HAP-1 (cell line): ENCODE measurements at regions not wholly inside any gene's neighbourhood (a gene's known extent, or its start where the extent isn't known, plus 50 kb on each side); places are given as distances from the start of the nearest gene placed in this dataset.
A peak's percentile ranks its signal among the peaks of the same experiment; 100 is the strongest.
"Not testable (repeated sequence)": the region's sequence is repeated elsewhere in the genome, so short reads cannot be mapped to it uniquely, and the experiment has no call there.

ENCODE experiments used
- DNase-seq, 2 experiments: peaks; one replicate each; pipeline ENCODE4 v3.0.0-alpha.2; 2016 to 2020; ENCODE audit warnings: low spot score in 2 of 2
- H3K27me3 ChIP-seq: fragments of 250-450 bp; sonication (Bioruptor Pico); 2 replicates; pipeline ENCODE4 v1.5.1; 2020; ENCODE audit warnings: low read depth, mild to moderate bottlenecking, moderate library complexity
- H3K36me3 ChIP-seq: fragments of 250-450 bp; sonication (Bioruptor Pico); replicated peaks from 2 replicates; pipeline ENCODE4 v1.5.1; 2020; ENCODE audit warnings: mild to moderate bottlenecking
- H3K4me1 ChIP-seq: fragments of 250-450 bp; sonication (Bioruptor Pico); 2 replicates; pipeline ENCODE4 v1.5.1; 2020; ENCODE audit warnings: mild to moderate bottlenecking
- H3K4me3 ChIP-seq: fragments of 250-450 bp; sonication (Bioruptor Pico); 2 replicates; pipeline ENCODE4 v1.5.1; 2020; ENCODE audit warnings: mild to moderate bottlenecking, moderate library complexity
- H3K9me3 ChIP-seq: fragments of 250-450 bp; sonication (Bioruptor Pico); 2 replicates; pipeline ENCODE4 v1.5.1; 2020; ENCODE audit warnings: mild to moderate bottlenecking, moderate library complexity
- in situ Hi-C: fragments of 300-500 bp; cut with MboI; formaldehyde crosslinking; loops from 3 replicates; pipeline ENCODE4 v1.14.3; 2020; ENCODE audit warnings: low sequenced_read_pairs, inconsistent platforms, mixed read lengths

DNA sequence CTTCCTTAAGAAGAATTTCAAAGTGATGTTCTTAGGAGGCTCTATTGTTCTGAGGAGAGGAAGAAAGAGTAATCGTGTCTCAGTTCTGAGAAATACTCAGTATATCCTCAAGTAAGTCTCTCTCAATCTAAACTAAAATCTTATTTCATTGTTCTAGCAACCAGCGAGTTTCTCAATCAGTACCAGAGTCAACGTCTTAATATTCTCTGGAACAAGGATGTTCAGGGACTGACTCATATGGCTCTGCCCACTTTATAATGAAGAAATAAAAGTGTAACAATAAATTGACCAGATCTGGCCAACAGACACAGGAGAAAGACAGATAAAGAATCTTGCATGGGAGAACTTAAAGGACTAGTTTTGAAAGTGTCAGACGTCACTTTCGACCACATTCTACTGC is 469.8 kb upstream of the FLRT2 start:
- H3K4me1 ChIP-seq, result no peaks in the 10 kb centered on the region
- H3K27me3 ChIP-seq, result no peaks in the 10 kb centered on the region
- no peak overlapping the region for H3K4me3 ChIP-seq
- DNase-seq, result no peak
- peaks cover 2% of the 10 kb centered on the region; the same call in 1 of the 2 replicates for H3K9me3 ChIP-seq
- in situ Hi-C loops, result no loop called here
- no peaks in the 10 kb centered on the region for H3K36me3 ChIP-seq

- no peak for DNase-seq
Observed at GRCh38 chr14:85061256-85061655, 468.7 kb upstream of the FLRT2 start.

DNA sequence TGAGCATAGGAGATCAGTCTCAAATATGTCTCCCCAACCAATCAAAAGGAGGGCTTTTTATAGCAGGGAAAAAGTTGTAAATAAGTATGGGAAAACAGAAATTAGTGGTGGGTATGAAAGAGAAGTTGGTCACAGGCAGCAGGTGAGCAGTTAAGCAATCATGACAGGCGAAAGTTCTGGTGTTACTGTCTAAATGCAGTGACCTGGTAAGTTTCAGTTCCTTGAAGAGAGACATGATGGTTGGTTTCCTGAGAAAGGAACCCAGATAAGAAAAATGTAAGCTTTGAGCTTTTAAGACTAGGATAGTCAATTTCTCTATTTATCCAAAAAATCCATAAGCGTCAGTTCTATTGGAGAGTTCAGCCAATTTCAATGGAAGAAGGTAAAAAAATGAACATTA is 466.2 kb upstream of the FLRT2 start:
- in situ Hi-C loops, result no loop called here

More at GRCh38 chr14:85061256-85061655, 468.7 kb upstream of the FLRT2 start:
- Histone ChIP-seq H3K36me3 (no peaks in the 10 kb centered on the region), H3K4me1 (no peaks in the 10 kb centered on the region), H3K9me3 (no peaks in the 10 kb centered on the region), H3K27me3 (no peaks in the 10 kb centered on the region), H3K4me3 (no peak overlapping the region)
- in situ Hi-C loops, result no loop called here

DNA sequence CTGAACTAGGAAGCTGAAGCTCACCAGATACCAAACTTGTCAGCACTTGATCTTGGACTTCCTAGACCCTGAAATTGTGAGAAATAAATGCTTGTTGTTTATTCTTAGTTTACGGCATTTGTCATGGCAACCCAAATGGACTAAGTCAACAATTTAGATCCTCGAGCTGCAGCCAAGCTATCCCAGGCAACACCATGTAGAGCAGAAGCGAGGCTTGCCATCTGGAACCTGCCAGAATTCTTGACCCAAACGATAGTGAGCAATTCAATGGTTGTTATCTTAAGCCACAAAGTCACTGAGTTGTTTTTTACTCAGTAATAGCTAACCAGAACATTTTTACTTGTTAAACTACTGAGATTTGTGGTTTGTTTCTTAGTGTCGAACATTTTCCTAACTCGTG is 458.5 kb upstream of the FLRT2 start:
- H3K27me3 ChIP-seq, result no peaks in the 10 kb centered on the region
- H3K4me1 ChIP-seq, result no peaks in the 10 kb centered on the region
- H3K4me3 ChIP-seq, result no peak overlapping the region
- H3K9me3 ChIP-seq, result no peaks in the 10 kb centered on the region
- H3K36me3 ChIP-seq, result no peaks in the 10 kb centered on the region
- no peak for DNase-seq
- in situ Hi-C loops, result no loop called here

More for the DNA sequence above, 466.2 kb upstream of the FLRT2 start:
- no peak for DNase-seq
- Histone ChIP-seq H3K4me3 (no peak overlapping the region), H3K4me1 (no peaks in the 10 kb centered on the region), H3K9me3 (no peaks in the 10 kb centered on the region), H3K36me3 (no peaks in the 10 kb centered on the region), H3K27me3 (no peaks in the 10 kb centered on the region)

- Histone ChIP-seq H3K27me3 (no peaks in the 10 kb centered on the region), H3K9me3 (no peaks in the 10 kb centered on the region), H3K4me3 (no peak overlapping the region), H3K4me1 (no peaks in the 10 kb centered on the region), H3K36me3 (no peaks in the 10 kb centered on the region)
- no peak for DNase-seq
- in situ Hi-C loops, result no loop called here
Observed at GRCh38 chr14:85074955-85075354, 455.0 kb upstream of the FLRT2 start.

DNA sequence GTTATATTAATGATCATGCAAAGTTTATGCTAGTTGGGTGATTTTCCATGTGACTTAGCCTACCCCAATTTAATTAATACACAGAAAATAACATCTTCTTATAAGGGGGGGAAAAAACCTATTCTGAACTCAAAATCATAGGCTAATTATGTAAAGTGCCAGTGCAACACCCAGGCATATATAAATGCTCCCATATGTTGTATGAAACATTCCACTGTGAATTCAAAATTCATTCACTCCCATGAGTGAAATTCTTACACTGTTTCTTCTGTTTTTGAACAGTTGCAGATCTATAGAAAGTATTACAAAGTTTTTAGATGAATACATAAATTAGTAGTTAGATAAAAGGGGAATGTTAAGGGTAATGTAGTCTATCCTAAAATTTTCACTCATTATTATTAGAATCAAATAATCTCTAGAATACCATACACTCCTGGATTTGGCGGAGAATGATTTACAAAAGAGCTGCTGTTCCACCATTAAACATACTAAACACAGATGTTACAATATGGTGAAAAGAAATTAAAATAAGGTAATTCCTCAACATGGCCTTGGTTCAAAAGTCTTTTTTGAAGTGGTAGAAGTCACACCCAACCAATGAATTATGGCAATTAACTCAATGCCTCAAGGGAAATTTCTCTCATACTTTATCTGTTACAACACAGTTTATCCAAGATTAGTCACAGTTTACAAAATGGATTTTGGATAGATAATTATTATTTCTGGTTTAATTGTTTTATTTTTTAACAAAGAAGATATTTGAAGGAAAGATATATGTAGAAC is 454.1 kb upstream of the FLRT2 start:
- no peaks in the 10 kb centered on the region for H3K9me3 ChIP-seq
- H3K36me3 ChIP-seq, result no peaks in the 10 kb centered on the region
- H3K4me1 ChIP-seq, result no peaks in the 10 kb centered on the region
- no peaks in the 10 kb centered on the region for H3K27me3 ChIP-seq
- H3K4me3 ChIP-seq, result no peak overlapping the region
- no peak for DNase-seq
- in situ Hi-C loops, result no loop called here

DNA sequence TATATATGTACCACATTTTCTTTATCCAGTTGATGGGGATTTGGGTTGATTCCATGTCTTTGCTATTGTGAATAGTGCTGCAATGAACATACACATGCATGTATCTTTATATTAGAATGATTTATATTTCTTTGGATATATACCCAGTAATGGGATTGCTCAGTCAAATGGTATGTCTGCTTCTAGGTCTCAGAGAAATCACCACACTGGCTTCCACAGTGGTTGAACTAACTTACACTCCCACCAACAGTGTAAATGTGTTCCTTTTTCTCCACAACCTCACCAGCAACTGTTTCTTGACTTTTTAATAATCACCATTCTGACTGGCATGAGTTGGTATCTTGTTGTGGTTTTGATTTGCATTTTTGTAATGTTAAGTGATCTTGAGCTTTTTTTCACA is 452.2 kb upstream of the FLRT2 start:
- H3K9me3 ChIP-seq, in situ Hi-C loops, DNase-seq, H3K27me3 ChIP-seq, H3K4me3 ChIP-seq, H3K36me3 ChIP-seq, H3K4me1 ChIP-seq: not testable (repeated sequence)

GRCh38 chr14:85079842-85080730 is 449.9 kb upstream of the FLRT2 start:
- Histone ChIP-seq H3K4me1 (no peaks in the 10 kb centered on the region), H3K36me3 (no peaks in the 10 kb centered on the region), H3K27me3 (no peaks in the 10 kb centered on the region), H3K9me3 (no peaks in the 10 kb centered on the region), H3K4me3 (no peak overlapping the region)
- DNase-seq, result no peak
- in situ Hi-C loops, result no loop called here

DNA sequence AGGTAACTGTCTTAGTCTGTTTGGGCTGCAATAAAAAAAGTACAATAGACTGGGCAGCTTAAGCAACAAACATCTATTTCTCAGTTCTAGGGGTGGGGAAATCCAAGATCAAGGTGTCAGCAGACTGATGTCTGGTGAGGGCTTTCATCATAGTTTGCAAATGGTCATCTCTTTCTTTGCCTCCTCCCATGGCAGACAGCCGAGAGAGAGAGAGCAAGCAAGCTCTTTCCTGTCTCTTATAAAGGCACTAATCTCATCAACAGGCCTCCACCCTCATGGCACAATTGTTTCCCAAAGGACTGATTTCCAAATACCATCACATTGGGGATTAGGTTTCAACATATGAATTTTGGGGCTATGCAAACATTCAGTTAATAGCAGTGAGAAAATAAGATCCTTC is 445.6 kb upstream of the FLRT2 start:
- no peaks in the 10 kb centered on the region for H3K4me1 ChIP-seq
- peak in 1 of 2 experiments; percentile 11 for DNase-seq
- no peaks in the 10 kb centered on the region for H3K36me3 ChIP-seq
- H3K4me3 ChIP-seq, result no peak overlapping the region
- no peaks in the 10 kb centered on the region for H3K27me3 ChIP-seq
- no peaks in the 10 kb centered on the region for H3K9me3 ChIP-seq
- in situ Hi-C loops, result no loop called here

GRCh38 chr14:85085981-85086380 is 444.0 kb upstream of the FLRT2 start:
- Histone ChIP-seq H3K4me3 (no peak overlapping the region), H3K27me3 (no peaks in the 10 kb centered on the region), H3K4me1 (no peaks in the 10 kb centered on the region), H3K9me3 (no peaks in the 10 kb centered on the region), H3K36me3 (no peaks in the 10 kb centered on the region)
- DNase-seq, result no peak
- in situ Hi-C loops, result no loop called here

DNA sequence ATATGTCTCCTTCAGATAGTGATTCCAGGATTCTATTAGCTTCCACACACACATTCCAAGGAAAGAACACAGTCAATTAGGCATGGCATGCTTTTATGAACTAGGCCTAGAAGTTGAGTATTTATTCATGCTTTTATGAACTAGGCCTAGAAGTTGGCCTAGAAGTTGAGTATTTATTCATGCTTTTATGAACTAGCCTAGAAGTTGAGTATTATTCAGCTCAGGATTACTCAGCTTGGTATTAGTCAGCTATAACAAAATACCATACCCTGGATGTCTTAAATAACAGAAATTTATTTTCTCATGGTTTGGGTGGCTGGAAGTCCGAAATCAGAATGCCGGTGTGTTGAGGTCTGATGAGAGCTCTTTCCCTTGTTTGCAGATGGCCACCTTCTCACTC is 442.7 kb upstream of the FLRT2 start:
- H3K36me3 ChIP-seq, result no peaks in the 10 kb centered on the region
- no peaks in the 10 kb centered on the region for H3K4me1 ChIP-seq
- H3K27me3 ChIP-seq, result no peaks in the 10 kb centered on the region
- in situ Hi-C loops, result no loop called here
- no peak overlapping the region for H3K4me3 ChIP-seq
- no peak for DNase-seq
- H3K9me3 ChIP-seq, result no peaks in the 10 kb centered on the region

DNA sequence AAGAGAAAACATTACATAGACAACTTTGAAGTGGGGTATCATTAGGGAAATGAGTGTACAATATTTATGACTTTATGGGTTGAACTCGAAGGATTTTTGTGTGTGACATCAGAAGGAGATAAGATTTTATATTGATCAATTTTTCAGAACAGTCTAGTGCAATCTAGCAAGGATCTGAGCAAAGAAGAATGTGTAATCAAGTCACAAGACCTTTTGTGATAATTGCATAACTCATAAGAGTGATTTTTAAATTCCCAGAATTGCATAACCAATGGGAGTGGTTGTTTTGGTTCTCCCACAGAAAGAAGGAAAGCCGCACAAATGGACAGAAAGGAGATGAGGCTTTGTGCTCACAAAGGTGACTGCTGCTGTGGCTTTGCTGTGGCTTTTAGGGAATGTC is 441.8 kb upstream of the FLRT2 start:
- no peaks in the 10 kb centered on the region for H3K36me3 ChIP-seq
- in situ Hi-C loops, result no loop called here
- H3K27me3 ChIP-seq, result no peaks in the 10 kb centered on the region
- no peak overlapping the region for H3K4me3 ChIP-seq
- no peaks in the 10 kb centered on the region for H3K4me1 ChIP-seq
- no peaks in the 10 kb centered on the region for H3K9me3 ChIP-seq
- DNase-seq, result no peak

DNA sequence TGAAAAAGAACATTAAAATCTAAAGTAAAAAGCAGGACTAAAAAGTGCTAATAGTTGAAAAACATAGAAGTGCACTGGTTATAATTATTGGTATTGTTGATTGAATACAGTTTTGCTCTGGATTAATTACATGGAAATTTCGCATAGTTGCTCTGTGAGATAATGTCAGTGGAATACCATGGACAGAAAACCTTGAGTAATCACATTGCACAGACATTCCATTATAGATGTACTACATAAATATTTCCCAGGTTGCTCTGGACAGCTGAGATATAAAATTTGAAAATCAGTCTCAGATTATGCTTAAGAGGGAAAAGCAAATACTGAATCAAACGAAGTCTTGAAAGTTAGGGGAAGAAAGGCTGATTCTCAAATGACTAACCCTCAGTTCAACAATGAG is 439.3 kb upstream of the FLRT2 start:
- Histone ChIP-seq H3K27me3 (no peaks in the 10 kb centered on the region), H3K36me3 (no peaks in the 10 kb centered on the region), H3K4me3 (no peak overlapping the region), H3K4me1 (no peaks in the 10 kb centered on the region), H3K9me3 (no peaks in the 10 kb centered on the region)
- in situ Hi-C loops, result no loop called here
- DNase-seq, result no peak

DNA sequence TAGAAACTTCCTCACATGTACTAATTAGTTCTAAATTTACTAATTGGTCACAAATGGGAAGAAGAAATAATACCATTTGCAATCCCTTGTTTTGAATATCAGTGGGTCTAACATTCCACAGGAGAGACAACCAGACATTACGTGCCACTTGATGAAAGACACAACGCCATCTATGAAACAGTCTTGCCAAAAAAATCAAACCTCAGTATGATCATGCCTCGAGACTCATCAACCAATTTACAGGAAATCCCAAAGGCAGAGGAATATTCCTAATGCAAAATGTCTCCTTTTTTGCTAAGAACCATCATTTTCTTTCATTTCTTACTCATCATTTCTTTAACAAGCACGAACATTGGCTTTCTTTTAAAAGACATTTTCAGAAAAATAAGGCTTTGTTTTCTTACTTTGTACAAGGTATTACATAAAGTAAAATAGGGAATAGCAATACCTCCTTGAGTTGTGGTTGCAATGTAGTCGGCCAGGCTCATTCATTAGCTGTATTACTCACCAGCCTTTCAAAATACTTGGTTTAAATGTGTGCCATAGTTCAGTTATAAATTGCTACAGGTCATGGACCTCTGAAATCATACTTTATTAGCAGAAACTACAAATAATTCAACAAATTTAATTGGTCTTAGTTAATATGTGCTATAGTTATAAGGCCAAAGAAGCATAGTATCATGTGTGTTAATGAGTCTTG is 436.2 kb upstream of the FLRT2 start:
- no peaks in the 10 kb centered on the region for H3K9me3 ChIP-seq
- in situ Hi-C loops, result no loop called here

More for the DNA sequence above, 436.2 kb upstream of the FLRT2 start:
- no peaks in the 10 kb centered on the region for H3K36me3 ChIP-seq
- no peak for DNase-seq
- H3K4me1 ChIP-seq, result no peaks in the 10 kb centered on the region
- no peak overlapping the region for H3K4me3 ChIP-seq
- H3K27me3 ChIP-seq, result no peaks in the 10 kb centered on the region
